LNCaP clone FGC (cell line): ENCODE measurements at regions not wholly inside any gene's neighbourhood (a gene's known extent, or its start where the extent isn't known, plus 50 kb on each side); places are given as distances from the start of the nearest gene placed in this dataset.

Experiments
- DNase-seq: peaks from one replicate; pipeline ENCODE4 v3.0.0-alpha.2; 2011; ENCODE audit warnings: low read depth
- H3K4me3 ChIP-seq: 2 replicates; pipeline ENCODE4 v1.5.1; 2011; ENCODE audit warnings: mild to moderate bottlenecking, low read depth, low read length, control low read depth
- CTCF ChIP-seq: IDR thresholded peaks from 2 replicates; pipeline ENCODE4 v1.5.1; 2012; ENCODE audit warnings: mild to moderate bottlenecking; ENCODE audit not compliant: control insufficient read depth, insufficient read depth; ENCODE audit errors: extremely low read depth

- TF ChIP-seq CTCF = no peak
- no peak overlapping the region for H3K4me3 ChIP-seq
- no peak for DNase-seq
Observed at GRCh38 chr20:20892328-20892727, 179.9 kb upstream of the RALGAPA2 start.

- no peak for TF ChIP-seq CTCF
Observed at GRCh38 chr20:20890751-20891150, 178.3 kb upstream of the RALGAPA2 start.

GRCh38 chr20:20888936-20889335 lies 176.5 kb upstream of the RALGAPA2 start:
- no peak for TF ChIP-seq CTCF
- no peak for DNase-seq
- H3K4me3 ChIP-seq = no peak overlapping the region

More at GRCh38 chr20:20890751-20891150, 178.3 kb upstream of the RALGAPA2 start:
- H3K4me3 ChIP-seq = no peak overlapping the region
- peak; percentile 40 for DNase-seq

- no peak overlapping the region for H3K4me3 ChIP-seq
- no peak for TF ChIP-seq CTCF
- DNase-seq = no peak
Observed at GRCh38 chr20:20888266-20888656, 175.8 kb upstream of the RALGAPA2 start.

GRCh38 chr20:20887593-20888265 lies 175.3 kb upstream of the RALGAPA2 start:
- TF ChIP-seq CTCF = no peak
- no peak for DNase-seq
- H3K4me3 ChIP-seq = no peak overlapping the region

- TF ChIP-seq CTCF = no peak
- no peak overlapping the region for H3K4me3 ChIP-seq
- DNase-seq = no peak
Observed at GRCh38 chr20:20881808-20882207, 169.4 kb upstream of the RALGAPA2 start.

- no peak for TF ChIP-seq CTCF
- H3K4me3 ChIP-seq = no peak overlapping the region
- DNase-seq = no peak
Observed at GRCh38 chr20:20877079-20877478, 164.6 kb upstream of the RALGAPA2 start.
